PC-9 (cell line): ENCODE measurements at regions not wholly inside any gene's neighbourhood (a gene's known extent, or its start where the extent isn't known, plus 50 kb on each side); places are given as distances from the start of the nearest gene placed in this dataset.

ENCODE experiments used
- BruUV-seq: library from RNA; stranded (reverse); fragments of 400-500 nt; replicated peaks from 2 replicates; lab custom pipeline; 2021; lab: Mats Ljungman, UMichigan
- CTCF ChIA-PET: fragments of 300-600 bp; sonication (Branson Sonifier 250); formaldehyde crosslinking; loops from one replicate; lab custom pipeline; 2022; ENCODE audit warnings: antibody characterized with exemption; lab: Charles Lee
- POLR2A ChIA-PET: fragments of 300-600 bp; sonication (Branson Sonifier 250); formaldehyde crosslinking; loops from one replicate; lab custom pipeline; 2022; ENCODE audit warnings: antibody characterized with exemption; ENCODE audit not compliant: unreplicated experiment; lab: Charles Lee
- DNase-seq, 2 experiments: peaks; one replicate each; pipeline versions ENCODE4 v3.0.0 to v3.0.0-alpha.2; 2015 to 2022; ENCODE audit warnings: mixed read lengths in 1 of 2
- H2AFZ ChIP-seq: fragments of 200-600 bp; sonication (generic); 2 replicates; pipeline ENCODE4 v1.8.1; 2017; ENCODE audit warnings: antibody characterized with exemption
- H3F3A ChIP-seq: fragments of 200-600 bp; sonication (generic); 2 replicates; pipeline ENCODE4 v1.8.1; 2017; ENCODE audit warnings: antibody characterized with exemption, mild to moderate bottlenecking, low read depth; ENCODE audit not compliant: insufficient read depth
- H3K27ac ChIP-seq: fragments of 200-600 bp; sonication (generic); 2 replicates; pipeline ENCODE4 v1.6.1; 2016; ENCODE audit warnings: mixed run types
- H3K27me3 ChIP-seq: fragments of 200-600 bp; sonication (generic); 2 replicates; pipeline ENCODE4 v1.6.1; 2016; ENCODE audit warnings: low read depth, mixed run types; ENCODE audit not compliant: insufficient read depth
- H3K36me3 ChIP-seq: fragments of 200-600 bp; sonication (generic); 2 replicates; pipeline ENCODE4 v1.6.1; 2016; ENCODE audit warnings: low read depth, mixed run types
- H3K4me1 ChIP-seq: fragments of 200-600 bp; sonication (generic); replicated peaks from 2 replicates; pipeline ENCODE4 v1.6.1; 2016; ENCODE audit warnings: mixed run types; ENCODE audit not compliant: insufficient read depth
- H3K4me2 ChIP-seq: fragments of 200-600 bp; sonication (generic); 2 replicates; pipeline ENCODE4 v1.6.1; 2017; ENCODE audit warnings: mixed run types
- H3K4me3 ChIP-seq: fragments of 200-600 bp; sonication (generic); 2 replicates; pipeline ENCODE4 v1.6.1; 2016; ENCODE audit warnings: mixed run types
- H3K79me2 ChIP-seq: fragments of 200-600 bp; sonication (generic); 2 replicates; pipeline ENCODE4 v1.6.1; 2017; ENCODE audit warnings: low read depth, mixed run types
- H3K9me2 ChIP-seq: fragments of 200-600 bp; sonication (generic); 2 replicates; pipeline ENCODE4 v1.8.1; 2017; ENCODE audit warnings: mild to moderate bottlenecking; ENCODE audit not compliant: insufficient read depth
- H3K9me3 ChIP-seq: fragments of 200-600 bp; sonication (generic); 2 replicates; pipeline ENCODE4 v1.8.1; 2016; ENCODE audit warnings: low read depth; ENCODE audit not compliant: insufficient read depth
- H4K20me1 ChIP-seq: fragments of 200-600 bp; sonication (generic); 2 replicates; pipeline ENCODE4 v1.8.1; 2017; ENCODE audit not compliant: insufficient read depth
- CTCF ChIP-seq: fragments of 200-600 bp; sonication (generic); conservative IDR thresholded peaks from 2 replicates; pipeline ENCODE4 v1.6.1; 2017; ENCODE audit warnings: mixed run types, antibody characterized with exemption, mild to moderate bottlenecking, moderate library complexity
- EZH2 ChIP-seq: fragments of 200-600 bp; sonication (generic); IDR thresholded peaks from 2 replicates; pipeline ENCODE4 v1.8.0; 2017; ENCODE audit warnings: antibody characterized with exemption, low read depth
- intact Hi-C: fragments of 100-400 bp; cut with micrococcal nuclease; formaldehyde crosslinking; loops from one replicate; pipeline ENCODE4 v1.10.0; 2022; ENCODE audit not compliant: unreplicated experiment

DNA sequence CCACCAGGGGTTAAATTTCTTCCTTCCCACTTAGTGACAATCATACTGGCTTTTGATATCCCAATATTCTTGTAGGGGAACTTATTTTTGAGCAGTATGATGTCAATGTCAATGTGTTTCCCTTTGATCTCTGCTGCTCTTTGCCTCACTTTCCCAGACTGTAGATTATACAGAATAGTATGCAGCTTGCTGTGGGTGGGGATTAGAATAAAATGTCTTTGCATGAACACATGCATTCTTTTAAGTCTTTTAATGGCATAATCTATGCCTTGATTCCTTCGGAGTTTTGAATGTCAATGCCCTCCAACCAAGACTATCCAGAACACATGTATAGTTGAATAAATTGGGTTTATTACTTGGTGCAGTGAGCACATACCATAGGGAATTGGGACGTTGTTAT is 125.5 kb downstream of the IL20RB start:
- intact Hi-C loops: no loop called here
- BruUV-seq: no TSS peak
- no peak overlapping the region for H3K27ac ChIP-seq
- H3K79me2 ChIP-seq: no peaks in the 10 kb centered on the region
- no peaks in the 10 kb centered on the region for H4K20me1 ChIP-seq
- H3K4me3 ChIP-seq: no peak overlapping the region
- no peak for DNase-seq
- peaks cover 23% of the 10 kb centered on the region; the same call in 1 of the 2 replicates for H3K27me3 ChIP-seq
- H3K36me3 ChIP-seq: no peaks in the 10 kb centered on the region
- no peaks in the 10 kb centered on the region for H3F3A ChIP-seq
- H3K4me1 ChIP-seq: no peaks in the 10 kb centered on the region
- TF ChIP-seq EZH2: no peak
- TF ChIP-seq CTCF: no peak
- H3K9me2 ChIP-seq: no peaks in the 10 kb centered on the region
- no peak overlapping the region for H2AFZ ChIP-seq
- H3K4me2 ChIP-seq: no peak overlapping the region
- ChIA-PET CTCF (no interaction called here), POLR2A (no interaction called here)
- H3K9me3 ChIP-seq: no peaks in the 10 kb centered on the region

- ChIA-PET POLR2A (interaction anchor here (0.6 kb wide), 1 partner anchor 1043 kb away, joined by 8 read pairs; no protein-coding TSS in a partner anchor), CTCF (no interaction called here)
- no peak overlapping the region for H3K4me2 ChIP-seq
- intact Hi-C loops: no loop called here
- H3K9me2 ChIP-seq: no peaks in the 10 kb centered on the region
- no peaks in the 10 kb centered on the region for H4K20me1 ChIP-seq
- peaks cover 20% of the 10 kb centered on the region; the same call in 1 of the 2 replicates for H3K27me3 ChIP-seq
- no peaks in the 10 kb centered on the region for H3K79me2 ChIP-seq
- DNase-seq: no peak
- H3K4me3 ChIP-seq: no peak overlapping the region
- TF ChIP-seq EZH2 (no peak), CTCF (no peak)
- H3K4me1 ChIP-seq: no peaks in the 10 kb centered on the region
- no TSS peak for BruUV-seq
- no peaks in the 10 kb centered on the region for H3K36me3 ChIP-seq
- H3K27ac ChIP-seq: no peak overlapping the region
- no peaks in the 10 kb centered on the region for H3K9me3 ChIP-seq
- no peak overlapping the region for H2AFZ ChIP-seq
- H3F3A ChIP-seq: no peaks in the 10 kb centered on the region
These were observed 126.8 kb downstream of the IL20RB start for GRCh38 chr3:137084586-137084985.

GRCh38 chr3:137097386-137097785 is 139.6 kb downstream of the IL20RB start:
- Histone ChIP-seq H3K9me3 (no peaks in the 10 kb centered on the region), H3K4me2 (no peak overlapping the region), H3K4me1 (no peaks in the 10 kb centered on the region), H3K4me3 (no peak overlapping the region), H2AFZ (no peak overlapping the region), H3K9me2 (no peaks in the 10 kb centered on the region), H3K79me2 (no peaks in the 10 kb centered on the region), H3K27me3 (peaks cover 43% of the 10 kb centered on the region), H3K27ac (no peak overlapping the region), H3F3A (no peaks in the 10 kb centered on the region), H4K20me1 (no peaks in the 10 kb centered on the region), H3K36me3 (no peaks in the 10 kb centered on the region)
- CTCF ChIA-PET: no interaction called here
- intact Hi-C loops: no loop called here
- TF ChIP-seq CTCF (no peak), EZH2 (no peak)
- no TSS peak for BruUV-seq
- POLR2A ChIA-PET: no interaction called here
- no peak for DNase-seq
